Left ventricle myocardium inferior (tissue), 1 donor: ENCODE measurements at regions not wholly inside any gene's neighbourhood (a gene's known extent, or its start where the extent isn't known, plus 50 kb on each side); places are given as distances from the start of the nearest gene placed in this dataset.
A peak's percentile ranks its signal among the peaks of the same experiment; 100 is the strongest.

Experiments used
- DNase-seq: peaks from one replicate; pipeline ENCODE4 v3.0.0-alpha.2; 2020
- H3K27ac ChIP-seq: fragments of 200-600 bp; replicated peaks from 2 replicates; pipeline ENCODE4 v1.8.0; 2021
- H3K27me3 ChIP-seq: fragments of 200-600 bp; 2 replicates; pipeline ENCODE4 v1.8.0; 2021; ENCODE audit warnings: low read depth
- H3K36me3 ChIP-seq: fragments of 200-600 bp; 2 replicates; pipeline ENCODE4 v1.8.0; 2021
- H3K4me1 ChIP-seq: fragments of 200-600 bp; 2 replicates; pipeline ENCODE4 v1.8.0; 2021
- H3K4me3 ChIP-seq: fragments of 200-600 bp; 2 replicates; pipeline ENCODE4 v1.8.0; 2021; ENCODE audit warnings: mild to moderate bottlenecking, moderate library complexity
- H3K9me3 ChIP-seq: fragments of 200-600 bp; replicated peaks from 2 replicates; pipeline ENCODE4 v1.8.0; 2021
- intact Hi-C: fragments of 100-400 bp; cut with micrococcal nuclease; formaldehyde crosslinking; loops from one replicate; pipeline ENCODE4 v1.11.0; 2022
- TF ChIP-seq, protein P1 (sequence below): fragments of 200-600 bp; IDR thresholded peaks from 2 replicates; pipeline ENCODE4 v1.8.0; 2021; ENCODE audit warnings: antibody characterized with exemption, mild to moderate bottlenecking, borderline replicate concordance
- donor health status: DM: no; HTN: yes; CAD: no; lungs with severe emphysema.

- Histone ChIP-seq H3K9me3 (no peaks in the 10 kb centered on the region), H3K4me3 (peak overlapping the region; percentile 22), H3K36me3 (no peaks in the 10 kb centered on the region), H3K4me1 (peaks cover 38% of the 10 kb centered on the region), H3K27me3 (no peaks in the 10 kb centered on the region), H3K27ac (peak overlapping the region; percentile 81)
- DNase-seq, result no peak
- TF ChIP-seq, protein P1, sequence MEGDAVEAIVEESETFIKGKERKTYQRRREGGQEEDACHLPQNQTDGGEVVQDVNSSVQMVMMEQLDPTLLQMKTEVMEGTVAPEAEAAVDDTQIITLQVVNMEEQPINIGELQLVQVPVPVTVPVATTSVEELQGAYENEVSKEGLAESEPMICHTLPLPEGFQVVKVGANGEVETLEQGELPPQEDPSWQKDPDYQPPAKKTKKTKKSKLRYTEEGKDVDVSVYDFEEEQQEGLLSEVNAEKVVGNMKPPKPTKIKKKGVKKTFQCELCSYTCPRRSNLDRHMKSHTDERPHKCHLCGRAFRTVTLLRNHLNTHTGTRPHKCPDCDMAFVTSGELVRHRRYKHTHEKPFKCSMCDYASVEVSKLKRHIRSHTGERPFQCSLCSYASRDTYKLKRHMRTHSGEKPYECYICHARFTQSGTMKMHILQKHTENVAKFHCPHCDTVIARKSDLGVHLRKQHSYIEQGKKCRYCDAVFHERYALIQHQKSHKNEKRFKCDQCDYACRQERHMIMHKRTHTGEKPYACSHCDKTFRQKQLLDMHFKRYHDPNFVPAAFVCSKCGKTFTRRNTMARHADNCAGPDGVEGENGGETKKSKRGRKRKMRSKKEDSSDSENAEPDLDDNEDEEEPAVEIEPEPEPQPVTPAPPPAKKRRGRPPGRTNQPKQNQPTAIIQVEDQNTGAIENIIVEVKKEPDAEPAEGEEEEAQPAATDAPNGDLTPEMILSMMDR, result no peak
- intact Hi-C loops, result loop anchor here (10.0 kb wide), 1 partner anchor 171 kb away; no protein-coding TSS in a partner anchor
Measured at GRCh38 chr12:46555406-46555852, 182.9 kb upstream of the SLC38A2 start.

DNA sequence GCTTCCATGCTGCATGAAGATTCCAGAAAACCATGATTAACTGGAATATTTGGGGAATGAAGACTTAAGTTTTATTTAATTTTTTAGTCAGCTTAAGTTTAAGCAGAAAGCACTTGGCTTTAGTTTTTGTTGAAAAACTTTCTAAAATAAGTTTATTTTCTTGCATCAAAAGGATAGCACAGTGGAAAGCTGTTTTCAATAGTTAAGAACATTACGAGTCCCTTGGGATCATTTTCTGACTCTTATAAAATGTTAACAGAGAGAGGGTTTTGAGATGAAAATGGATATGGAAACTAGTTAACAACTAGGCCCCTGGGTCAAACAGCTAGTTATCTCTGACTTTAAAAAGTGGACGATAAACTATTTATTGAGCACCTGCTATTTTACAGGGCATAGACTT is 181.9 kb upstream of the SLC38A2 start:
- Histone ChIP-seq H3K36me3 (no peaks in the 10 kb centered on the region), H3K4me3 (no peak overlapping the region), H3K27ac (peak overlapping the region; percentile 81), H3K27me3 (no peaks in the 10 kb centered on the region), H3K4me1 (peaks cover 37% of the 10 kb centered on the region), H3K9me3 (no peaks in the 10 kb centered on the region)
- no peak for DNase-seq
- TF ChIP-seq, protein P1, result no peak
- intact Hi-C loops, result loop anchor here (10.0 kb wide), 1 partner anchor 170 kb away; no protein-coding TSS in a partner anchor

- Histone ChIP-seq H3K27me3 (no peaks in the 10 kb centered on the region), H3K9me3 (no peaks in the 10 kb centered on the region), H3K4me3 (no peak overlapping the region), H3K36me3 (no peaks in the 10 kb centered on the region), H3K27ac (peak overlapping the region; percentile 81), H3K4me1 (peaks cover 33% of the 10 kb centered on the region)
- intact Hi-C loops, result loop anchor here (10.0 kb wide), 1 partner anchor 169 kb away; no protein-coding TSS in a partner anchor
- no peak for DNase-seq
- TF ChIP-seq, protein P1, result no peak
Measured at GRCh38 chr12:46553911-46554310, 181.3 kb upstream of the SLC38A2 start.

- no peak overlapping the region for H3K27ac ChIP-seq
- DNase-seq, result no peak
- peaks cover 39% of the 10 kb centered on the region for H3K4me1 ChIP-seq
- H3K36me3 ChIP-seq, result no peaks in the 10 kb centered on the region
- intact Hi-C loops, result loop anchor here (10.0 kb wide), 1 partner anchor 168 kb away; no protein-coding TSS in a partner anchor
- H3K4me3 ChIP-seq, result no peak overlapping the region
- TF ChIP-seq, protein P1, result no peak
- H3K9me3 ChIP-seq, result no peaks in the 10 kb centered on the region
- no peaks in the 10 kb centered on the region for H3K27me3 ChIP-seq
Measured at GRCh38 chr12:46553266-46553665, 180.7 kb upstream of the SLC38A2 start.

DNA sequence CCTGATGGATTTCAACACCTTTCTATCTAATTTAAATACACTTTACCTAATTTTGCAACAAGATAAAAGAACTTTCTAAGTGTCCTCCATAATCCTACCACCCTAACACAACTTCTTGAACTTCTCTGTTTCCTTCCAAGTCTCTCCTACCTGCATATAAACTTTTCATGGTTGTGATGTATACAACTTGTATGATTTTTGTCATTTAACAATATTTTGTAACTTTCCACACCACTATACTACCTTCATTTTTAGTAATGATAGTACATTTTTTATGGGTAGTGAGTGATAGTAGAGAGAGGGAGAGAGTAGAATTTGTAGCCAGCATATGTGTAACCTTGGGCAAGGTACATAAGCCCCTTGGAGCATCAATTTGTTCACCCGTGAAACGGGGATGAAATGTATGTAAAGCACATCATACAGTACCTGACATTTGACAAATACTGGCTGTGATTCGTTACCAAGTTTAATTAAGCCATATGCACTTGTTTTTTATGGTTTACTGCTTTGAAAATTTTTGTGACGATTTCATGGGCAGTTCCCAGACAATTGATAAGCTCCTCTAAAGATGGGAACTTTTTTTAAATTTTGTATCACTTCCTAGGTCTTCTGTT is 177.8 kb upstream of the SLC38A2 start:
- no peak for DNase-seq
- intact Hi-C loops, result loop anchor here (10.0 kb wide), 1 partner anchor 166 kb away; no protein-coding TSS in a partner anchor
- Histone ChIP-seq H3K27ac (no peak overlapping the region), H3K4me3 (no peak overlapping the region), H3K9me3 (no peaks in the 10 kb centered on the region), H3K27me3 (no peaks in the 10 kb centered on the region), H3K4me1 (peaks cover 31% of the 10 kb centered on the region), H3K36me3 (no peaks in the 10 kb centered on the region)
- TF ChIP-seq, protein P1, result no peak
